ENCODE measurements at regions not wholly inside any gene's neighbourhood (a gene's known extent, or its start where the extent isn't known, plus 50 kb on each side); places are given as distances from the start of the nearest gene placed in this dataset.
A peak's percentile ranks its signal among the peaks of the same experiment; 100 is the strongest.
"Not testable (repeated sequence)": the region's sequence is repeated elsewhere in the genome, so short reads cannot be mapped to it uniquely, and the experiment has no call there.

GRCh38 chr7:6990426-6991152 is 164.5 kb upstream of the CCZ1B start:
- not testable (repeated sequence) for DNase-seq (ENCODE audit: low read depth in 2 of 2)

- peak in 1 of 2 donors; percentile 19 for DNase-seq (ENCODE audit: low read depth in 2 of 2)
Measured at GRCh38 chr7:6991169-6991611, 165.1 kb upstream of the CCZ1B start.

- not testable (repeated sequence) for DNase-seq (ENCODE audit: low read depth in 2 of 2)
Measured at GRCh38 chr7:6991686-6992085, 165.6 kb upstream of the CCZ1B start.

- DNase-seq (ENCODE audit: low read depth in 2 of 2): not testable (repeated sequence)
Measured at GRCh38 chr7:6992133-6992532, 166.1 kb upstream of the CCZ1B start.

- DNase-seq (ENCODE audit: low read depth in 2 of 2): not testable (repeated sequence)
Measured at GRCh38 chr7:6995026-6995425, 169.0 kb upstream of the CCZ1B start.

- not testable (repeated sequence) for DNase-seq (ENCODE audit: low read depth in 2 of 2)
Measured at GRCh38 chr7:6995493-6996289, 169.6 kb upstream of the CCZ1B start.

- DNase-seq (ENCODE audit: low read depth in 2 of 2): not testable (repeated sequence)
Measured at GRCh38 chr7:6999067-6999666, 173.1 kb upstream of the CCZ1B start.

GRCh38 chr7:7002418-7003062 is 176.5 kb upstream of the CCZ1B start:
- DNase-seq (ENCODE audit: low read depth in 2 of 2): no peak

- DNase-seq (ENCODE audit: low read depth in 2 of 2): no peak
Measured at GRCh38 chr7:7005303-7005702, 177.0 kb upstream of the C1GALT1 start.

- not testable (repeated sequence) for DNase-seq (ENCODE audit: low read depth in 2 of 2)
Measured at GRCh38 chr7:7005949-7006348, 176.4 kb upstream of the C1GALT1 start.

- not testable (repeated sequence) for DNase-seq (ENCODE audit: low read depth in 2 of 2)
Measured at GRCh38 chr7:7011241-7011640, 171.1 kb upstream of the C1GALT1 start.

- DNase-seq (ENCODE audit: low read depth in 2 of 2): not testable (repeated sequence)
Measured at GRCh38 chr7:7011751-7012150, 170.6 kb upstream of the C1GALT1 start.

- no peak for DNase-seq (ENCODE audit: low read depth in 2 of 2)
Measured at GRCh38 chr7:7014827-7015595, 167.3 kb upstream of the C1GALT1 start.

GRCh38 chr7:7017707-7018280 is 164.6 kb upstream of the C1GALT1 start:
- no peak for DNase-seq (ENCODE audit: low read depth in 2 of 2)

- DNase-seq (ENCODE audit: low read depth in 2 of 2): no peak
Measured at GRCh38 chr7:7018290-7018689, 164.1 kb upstream of the C1GALT1 start.

GRCh38 chr7:7032221-7032620 is 150.1 kb upstream of the C1GALT1 start:
- no peak for DNase-seq (ENCODE audit: low read depth in 2 of 2)

GRCh38 chr7:7035851-7036250 is 146.5 kb upstream of the C1GALT1 start:
- no peak for DNase-seq (ENCODE audit: low read depth in 2 of 2)

GRCh38 chr7:7042286-7042893 is 140.0 kb upstream of the C1GALT1 start:
- not testable (repeated sequence) for DNase-seq (ENCODE audit: low read depth in 2 of 2)

GRCh38 chr7:7044806-7045205 is 137.5 kb upstream of the C1GALT1 start:
- DNase-seq (ENCODE audit: low read depth in 2 of 2): no peak

- no peak for DNase-seq (ENCODE audit: low read depth in 2 of 2)
Measured at GRCh38 chr7:7048213-7048612, 134.1 kb upstream of the C1GALT1 start.

All from stimulated activated CD4-positive, alpha-beta T cell treated with anti-CD3 and anti-CD28 coated beads, Interleukin-1b, Interleukin-23, amount 100 ng/mL, for 1 hour (primary cell).